H9 (cell line): ENCODE measurements at regions not wholly inside any gene's neighbourhood (a gene's known extent, or its start where the extent isn't known, plus 50 kb on each side); places are given as distances from the start of the nearest gene placed in this dataset.

ENCODE experiments used
- DNase-seq: peaks from one replicate; pipeline ENCODE4 v3.0.0-alpha.2; 2017
- H2AFZ ChIP-seq: one replicate; pipeline ENCODE4 v1.6.1; 2013; ENCODE audit warnings: mild to moderate bottlenecking, low read length, control low read depth, moderate library complexity
- H2AK5ac ChIP-seq: 2 replicates; pipeline ENCODE4 v1.6.1; 2013; ENCODE audit warnings: low read length, control low read depth, mixed read lengths; ENCODE audit not compliant: insufficient read length
- H2BK120ac ChIP-seq: one replicate; pipeline ENCODE4 v1.6.1; 2013; ENCODE audit warnings: low read depth, mild to moderate bottlenecking, low read length, control low read depth, inconsistent platforms; ENCODE audit not compliant: poor library complexity, severe bottlenecking
- H2BK12ac ChIP-seq: 2 replicates; pipeline ENCODE4 v1.6.1; 2013; ENCODE audit warnings: low read length, control low read depth, mixed read lengths, low read depth; ENCODE audit not compliant: insufficient read length
- H2BK15ac ChIP-seq: 2 replicates; pipeline ENCODE4 v1.6.1; 2013; ENCODE audit warnings: low read depth, low read length, control low read depth
- H2BK20ac ChIP-seq: one replicate; pipeline ENCODE4 v1.6.1; 2013; ENCODE audit warnings: low read depth, mild to moderate bottlenecking, low read length, control low read depth, inconsistent platforms; ENCODE audit not compliant: poor library complexity, severe bottlenecking
- H2BK5ac ChIP-seq: 2 replicates; pipeline ENCODE4 v1.6.1; 2013; ENCODE audit warnings: low read length, control low read depth, mixed read lengths; ENCODE audit not compliant: insufficient read length
- H3K14ac ChIP-seq: 2 replicates; pipeline ENCODE4 v1.6.1; 2013; ENCODE audit warnings: low read length, control low read depth; ENCODE audit not compliant: insufficient read depth
- H3K18ac ChIP-seq: 2 replicates; pipeline ENCODE4 v1.6.1; 2013; ENCODE audit warnings: low read depth, mild to moderate bottlenecking, mixed read lengths, low read length, control low read depth; ENCODE audit not compliant: insufficient read length
- H3K23ac ChIP-seq: 2 replicates; pipeline ENCODE4 v1.6.1; 2013; ENCODE audit warnings: low read length, control low read depth, mixed read lengths, low read depth; ENCODE audit not compliant: insufficient read length
- H3K23me2 ChIP-seq: 2 replicates; pipeline ENCODE4 v1.6.1; 2013; ENCODE audit warnings: low read depth, mild to moderate bottlenecking, mixed read lengths, low read length, control low read depth; ENCODE audit not compliant: insufficient read length, poor library complexity, severe bottlenecking
- H3K27ac ChIP-seq: 2 replicates; pipeline ENCODE4 v1.5.1; 2013; ENCODE audit warnings: low read length, control low read depth, mixed read lengths, low read depth; ENCODE audit not compliant: insufficient read length
- H3K27me3 ChIP-seq: 2 replicates; pipeline ENCODE4 v1.6.1; 2013; ENCODE audit warnings: low read length, control low read depth, inconsistent platforms; ENCODE audit not compliant: insufficient read depth
- H3K4ac ChIP-seq: 2 replicates; pipeline ENCODE4 v1.6.1; 2013; ENCODE audit warnings: low read depth, mild to moderate bottlenecking, control low read depth, inconsistent platforms, low read length, moderate library complexity
- H3K4me1 ChIP-seq: 2 replicates; pipeline ENCODE4 v1.6.1; 2013; ENCODE audit warnings: low read length, control low read depth, inconsistent platforms; ENCODE audit not compliant: insufficient read depth
- H3K4me2 ChIP-seq: 2 replicates; pipeline ENCODE4 v1.6.1; 2013; ENCODE audit warnings: low read length, control low read depth, mixed read lengths; ENCODE audit not compliant: insufficient read length, insufficient read depth
- H3K56ac ChIP-seq: 2 replicates; pipeline ENCODE4 v1.6.1; 2013; ENCODE audit warnings: low read depth, mild to moderate bottlenecking, mixed read lengths, low read length, control low read depth; ENCODE audit not compliant: insufficient read length
- H3K79me1 ChIP-seq: 2 replicates; pipeline ENCODE4 v1.6.1; 2013; ENCODE audit warnings: low read depth, mild to moderate bottlenecking, moderate library complexity, low read length, control low read depth, inconsistent platforms; ENCODE audit not compliant: insufficient read depth, poor library complexity, severe bottlenecking
- H3K79me2 ChIP-seq: 2 replicates; pipeline ENCODE4 v1.6.1; 2013; ENCODE audit warnings: low read length, control low read depth, inconsistent platforms; ENCODE audit not compliant: insufficient read depth
- H3K9ac ChIP-seq: 2 replicates; pipeline ENCODE4 v1.6.1; 2013; ENCODE audit warnings: low read length, control low read depth, mixed read lengths; ENCODE audit not compliant: insufficient read length; ENCODE audit errors: extremely low read depth
- H3K9me3 ChIP-seq: one replicate; pipeline ENCODE4 v1.6.1; 2013; ENCODE audit warnings: low read depth, low read length, inconsistent platforms; ENCODE audit not compliant: control insufficient read depth
- H3T11ph ChIP-seq: one replicate; pipeline ENCODE4 v1.6.1; 2013; ENCODE audit warnings: mild to moderate bottlenecking, low read length, control low read depth, inconsistent platforms
- H4K20me1 ChIP-seq: one replicate; pipeline ENCODE4 v1.6.1; 2013; ENCODE audit not compliant: control insufficient read depth, insufficient read length, insufficient read depth
- H4K5ac ChIP-seq: 2 replicates; pipeline ENCODE4 v1.6.1; 2013; ENCODE audit warnings: low read depth, mild to moderate bottlenecking, mixed read lengths, low read length, control low read depth; ENCODE audit not compliant: insufficient read length
- H4K8ac ChIP-seq: replicated peaks from 2 replicates; pipeline ENCODE4 v1.6.1; 2013; ENCODE audit warnings: low read length, control low read depth, mixed read lengths, low read depth; ENCODE audit not compliant: insufficient read length
- H4K91ac ChIP-seq: 2 replicates; pipeline ENCODE4 v1.6.1; 2013; ENCODE audit warnings: low read depth, mild to moderate bottlenecking, moderate library complexity, mixed read lengths, low read length, control low read depth; ENCODE audit not compliant: insufficient read length
- H3K27ac Mint-ChIP-seq, 3 experiments: 2 replicates in 2 of 3; 3 replicates in 1 of 3; pipeline ENCODE4 v1.8.0; 2020 to 2021; ENCODE audit warnings: mixed read lengths in 3 of 3, mild to moderate bottlenecking in 1 of 3, moderate library complexity in 1 of 3
- H3K27me3 Mint-ChIP-seq: 2 replicates; pipeline ENCODE4 v1.8.0; 2021; ENCODE audit warnings: low read depth, mild to moderate bottlenecking, moderate library complexity, mixed read lengths
- H3K36me3 Mint-ChIP-seq, 3 experiments: 2 replicates in 2 of 3; 3 replicates in 1 of 3; pipeline ENCODE4 v1.8.0; 2020 to 2021; ENCODE audit warnings: low read depth in 3 of 3, mixed read lengths in 3 of 3; ENCODE audit not compliant: insufficient read depth in 1 of 3
- H3K4me1 Mint-ChIP-seq, 2 experiments: 2 replicates each; pipeline ENCODE4 v1.8.0; 2020; ENCODE audit warnings: mixed read lengths in 2 of 2
- H3K4me3 Mint-ChIP-seq, 2 experiments: 2 replicates in 1 of 2; 3 replicates in 1 of 2; pipeline ENCODE4 v1.8.0; 2020 to 2021; ENCODE audit warnings: mild to moderate bottlenecking in 2 of 2, mixed read lengths in 2 of 2, moderate library complexity in 1 of 2
- H3K9me3 Mint-ChIP-seq, 2 experiments: 2 replicates in 1 of 2; 3 replicates in 1 of 2; pipeline ENCODE4 v1.8.0; 2020; ENCODE audit warnings: mild to moderate bottlenecking in 2 of 2, mixed read lengths in 2 of 2, moderate library complexity in 1 of 2
- CTCF ChIP-seq: fragments of 200-600 bp; sonication (generic); conservative IDR thresholded peaks from 3 replicates; pipeline ENCODE4 v1.8.0; 2021; ENCODE audit warnings: antibody characterized with exemption, mild to moderate bottlenecking
- WGBS: extraction: QIAGEN DNeasy Blood & Tissue Kit; methylation state at CpG from one replicate; pipeline ENCODE4 v1.1.7; 2013; ENCODE audit warnings: missing lambda C conversion rate, low lambda C conversion rate, mixed read lengths; ENCODE audit not compliant: insufficient read length; ENCODE audit errors: extremely low coverage; 5-methylcytosine and 5-hydroxymethylcytosine counted together

GRCh38 chr16:29126616-29127015 lies 141.8 kb downstream of the LAT start:
- Mint-ChIP-seq H3K4me1 (no peaks in the 10 kb centered on the region), H3K36me3 (no peaks in the 10 kb centered on the region), H3K27me3 (peaks cover 75% of the 10 kb centered on the region), H3K27ac (no peak overlapping the region), H3K9me3 (no peaks in the 10 kb centered on the region; a peak in 1 of 5 replicates), H3K4me3 (no peak overlapping the region)
- Histone ChIP-seq H2AK5ac (no peak overlapping the region), H3K56ac (no peak overlapping the region), H3K79me1 (no peaks in the 10 kb centered on the region), H3K9me3 (no peaks in the 10 kb centered on the region), H3K18ac (no peak overlapping the region), H4K5ac (no peak overlapping the region), H3K27ac (no peak overlapping the region), H3K4me1 (no peaks in the 10 kb centered on the region), H2AFZ (no peak overlapping the region), H3K27me3 (peaks cover 17% of the 10 kb centered on the region; the same call in 1 of the 2 replicates), H3K14ac (no peak overlapping the region), H3K4me2 (no peak overlapping the region), H3K4ac (no peak overlapping the region), H2BK120ac (no peak overlapping the region), H3K23ac (no peak overlapping the region), H3K79me2 (no peaks in the 10 kb centered on the region), H3K23me2 (no peaks in the 10 kb centered on the region), H4K91ac (no peak overlapping the region), H4K8ac (no peak overlapping the region), H2BK15ac (no peak overlapping the region), H3T11ph (no peak overlapping the region), H2BK12ac (no peak overlapping the region), H2BK5ac (no peak overlapping the region), H3K9ac (no peak overlapping the region), H2BK20ac (no peak overlapping the region), H4K20me1 (no peaks in the 10 kb centered on the region)
- WGBS: no CpG with 5 or more reads among the region's 5 CpGs
- TF ChIP-seq CTCF: no peak
- no peak for DNase-seq
